ENCODE measurements at regions not wholly inside any gene's neighbourhood (a gene's known extent, or its start where the extent isn't known, plus 50 kb on each side); places are given as distances from the start of the nearest gene placed in this dataset.

- CTCF ChIA-PET: no interaction called here
- no peak overlapping the region for H3K4me3 Mint-ChIP-seq
- no peaks in the 10 kb centered on the region for H3K4me1 Mint-ChIP-seq
- ATAC-seq (ENCODE audit: low read depth) (no peak), DNase-seq (no peak)
- intact Hi-C loops (cut with micrococcal nuclease): no loop called here
- TF ChIP-seq CTCF (IDR thresholded peaks at IDR 0.05): no peak
- POLR2A ChIA-PET: no interaction called here
- no peaks in the 10 kb centered on the region for H3K27me3 Mint-ChIP-seq
- H3K36me3 Mint-ChIP-seq (ENCODE audit: low read depth): no peaks in the 10 kb centered on the region
- H3K27ac Mint-ChIP-seq: no peak overlapping the region
- no peaks in the 10 kb centered on the region for H3K9me3 Mint-ChIP-seq
Observed at GRCh38 chr13:80572308-80572922, 231.5 kb upstream of the SPRY2 start.

- ChIA-PET POLR2A (no interaction called here), CTCF (no interaction called here)
- no peak for TF ChIP-seq CTCF (IDR thresholded peaks at IDR 0.05)
- H3K27ac Mint-ChIP-seq: no peak overlapping the region
- H3K27me3 Mint-ChIP-seq: no peaks in the 10 kb centered on the region
- H3K36me3 Mint-ChIP-seq (ENCODE audit: low read depth): no peaks in the 10 kb centered on the region
- no peaks in the 10 kb centered on the region for H3K4me1 Mint-ChIP-seq
- intact Hi-C loops (cut with micrococcal nuclease): no loop called here
- no peaks in the 10 kb centered on the region for H3K9me3 Mint-ChIP-seq
- ATAC-seq (ENCODE audit: low read depth) (no peak), DNase-seq (no peak)
- no peak overlapping the region for H3K4me3 Mint-ChIP-seq
Observed at GRCh38 chr13:80571346-80572307, 230.7 kb upstream of the SPRY2 start.

- POLR2A ChIA-PET: no interaction called here
- intact Hi-C loops (cut with micrococcal nuclease): no loop called here
- DNase-seq (no peak), ATAC-seq (ENCODE audit: low read depth) (no peak)
- H3K4me1 Mint-ChIP-seq: no peaks in the 10 kb centered on the region
- no peak for TF ChIP-seq CTCF (IDR thresholded peaks at IDR 0.05)
- no peaks in the 10 kb centered on the region for H3K27me3 Mint-ChIP-seq
- CTCF ChIA-PET: no interaction called here
- H3K36me3 Mint-ChIP-seq (ENCODE audit: low read depth): no peaks in the 10 kb centered on the region
- no peaks in the 10 kb centered on the region for H3K9me3 Mint-ChIP-seq
- H3K4me3 Mint-ChIP-seq: no peak overlapping the region
- no peak overlapping the region for H3K27ac Mint-ChIP-seq
Observed at GRCh38 chr13:80563439-80563838, 222.5 kb upstream of the SPRY2 start.

- Mint-ChIP-seq H3K27me3 (no peaks in the 10 kb centered on the region), H3K4me3 (no peak overlapping the region), H3K27ac (no peak overlapping the region), H3K9me3 (no peaks in the 10 kb centered on the region), H3K4me1 (no peaks in the 10 kb centered on the region), H3K36me3 (ENCODE audit: low read depth) (no peaks in the 10 kb centered on the region)
- DNase-seq: no peak
- no peak for ATAC-seq (ENCODE audit: low read depth)
- intact Hi-C loops (cut with micrococcal nuclease): no loop called here
- no peak for TF ChIP-seq CTCF (IDR thresholded peaks at IDR 0.05)
- ChIA-PET POLR2A (no interaction called here), CTCF (no interaction called here)
Observed at GRCh38 chr13:80562433-80563156, 221.7 kb upstream of the SPRY2 start.

GRCh38 chr13:80560609-80561008 is 219.7 kb upstream of the SPRY2 start:
- H3K4me1 Mint-ChIP-seq: no peaks in the 10 kb centered on the region
- CTCF ChIA-PET: no interaction called here

More at GRCh38 chr13:80560609-80561008, 219.7 kb upstream of the SPRY2 start:
- intact Hi-C loops (cut with micrococcal nuclease): no loop called here
- DNase-seq (no peak), ATAC-seq (ENCODE audit: low read depth) (no peak)
- no peak for TF ChIP-seq CTCF (IDR thresholded peaks at IDR 0.05)
- Mint-ChIP-seq H3K27ac (no peak overlapping the region), H3K4me3 (no peak overlapping the region), H3K27me3 (no peaks in the 10 kb centered on the region), H3K9me3 (no peaks in the 10 kb centered on the region), H3K36me3 (ENCODE audit: low read depth) (no peaks in the 10 kb centered on the region)
- POLR2A ChIA-PET: no interaction called here
